ENCODE measurements at regions not wholly inside any gene's neighbourhood (a gene's known extent, or its start where the extent isn't known, plus 50 kb on each side); places are given as distances from the start of the nearest gene placed in this dataset.

- H3K4me3 ChIP-seq: no peak overlapping the region
- no peaks in the 10 kb centered on the region for H3K4me1 ChIP-seq
- intact Hi-C loops (cut with DNase I; ENCODE audit: low total_unique reads): no loop called here
- TF ChIP-seq POLR2A (IDR thresholded peaks at IDR 0.05) (no peak), CTCF (IDR thresholded peaks at IDR 0.05 in 4 of 5, conservative IDR thresholded peaks at IDR 0.05 in 1 of 5) (no peak)
- in situ Hi-C loops (cut with MboI; ENCODE audit: low sequenced_read_pairs in 4 of 4): no loop called here
- no peak overlapping the region for H3K27ac ChIP-seq
- DNase-seq: no peak
- H3K36me3 ChIP-seq: no peaks in the 10 kb centered on the region
- no peaks in the 10 kb centered on the region for H3K27me3 ChIP-seq
- H3K9me3 ChIP-seq: no peaks in the 10 kb centered on the region
- ATAC-seq: no peak
Measured at GRCh38 chr7:18216270-18216669, 188.6 kb upstream of the PRPS1L1 start.

- no peak for ATAC-seq
- intact Hi-C loops (cut with DNase I; ENCODE audit: low total_unique reads) (no loop called here), in situ Hi-C loops (cut with MboI; ENCODE audit: low sequenced_read_pairs in 4 of 4) (no loop called here)
- Histone ChIP-seq H3K4me3 (no peak overlapping the region), H3K27me3 (no peaks in the 10 kb centered on the region), H3K36me3 (no peaks in the 10 kb centered on the region), H3K9me3 (no peaks in the 10 kb centered on the region), H3K27ac (no peak overlapping the region), H3K4me1 (no peaks in the 10 kb centered on the region)
- DNase-seq: no peak
- TF ChIP-seq POLR2A (IDR thresholded peaks at IDR 0.05): no peak
- no peak for TF ChIP-seq CTCF (IDR thresholded peaks at IDR 0.05 in 4 of 5, conservative IDR thresholded peaks at IDR 0.05 in 1 of 5)
Measured at GRCh38 chr7:18221377-18222293, 194.0 kb upstream of the PRPS1L1 start.

- Histone ChIP-seq H3K4me1 (no peaks in the 10 kb centered on the region), H3K9me3 (no peaks in the 10 kb centered on the region), H3K27ac (no peak overlapping the region), H3K27me3 (no peaks in the 10 kb centered on the region), H3K36me3 (no peaks in the 10 kb centered on the region), H3K4me3 (no peak overlapping the region)
- TF ChIP-seq CTCF (IDR thresholded peaks at IDR 0.05 in 4 of 5, conservative IDR thresholded peaks at IDR 0.05 in 1 of 5) (no peak), POLR2A (IDR thresholded peaks at IDR 0.05) (no peak)
- no peak for ATAC-seq
- no peak for DNase-seq
- intact Hi-C loops (cut with DNase I; ENCODE audit: low total_unique reads) (no loop called here), in situ Hi-C loops (cut with MboI; ENCODE audit: low sequenced_read_pairs in 4 of 4) (no loop called here)
Measured at GRCh38 chr7:18222636-18223035, 195.0 kb upstream of the PRPS1L1 start.

- no peak for DNase-seq
- in situ Hi-C loops (cut with MboI; ENCODE audit: low sequenced_read_pairs in 4 of 4) (no loop called here), intact Hi-C loops (cut with DNase I; ENCODE audit: low total_unique reads) (no loop called here)
- no peaks in the 10 kb centered on the region for H3K27me3 ChIP-seq
- H3K9me3 ChIP-seq: no peaks in the 10 kb centered on the region
- TF ChIP-seq CTCF (IDR thresholded peaks at IDR 0.05 in 4 of 5, conservative IDR thresholded peaks at IDR 0.05 in 1 of 5) (no peak), POLR2A (IDR thresholded peaks at IDR 0.05) (no peak)
- H3K27ac ChIP-seq: no peak overlapping the region
- no peak for ATAC-seq
- no peaks in the 10 kb centered on the region for H3K4me1 ChIP-seq
- no peaks in the 10 kb centered on the region for H3K36me3 ChIP-seq
- no peak overlapping the region for H3K4me3 ChIP-seq
Measured at GRCh38 chr7:18224138-18224537, 196.5 kb upstream of the PRPS1L1 start.

Measured in gastrocnemius medialis (tissue), 4 donors.